ENCODE measurements at regions not wholly inside any gene's neighbourhood (a gene's known extent, or its start where the extent isn't known, plus 50 kb on each side); places are given as distances from the start of the nearest gene placed in this dataset.

GRCh38 chr10:9508606-9509005, 1454.1 kb downstream of the GATA3 start:
- H4K20me1 ChIP-seq (ENCODE audit: insufficient read depth), result no peaks in the 10 kb centered on the region
- no peak overlapping the region for H3K27ac ChIP-seq
- TF ChIP-seq EZH2 (IDR thresholded peaks at IDR 0.05; ENCODE audit: insufficient read depth, poor library complexity, severe bottlenecking) (no peak), EZH2phosphoT487 (IDR thresholded peaks at IDR 0.05; ENCODE audit: insufficient read depth, low read depth) (no peak)
- no peak overlapping the region for H2AFZ ChIP-seq
- no peak overlapping the region for H3K4me3 ChIP-seq
- H3K4me2 ChIP-seq (ENCODE audit: unreplicated experiment), result no peak overlapping the region
- H3K27me3 ChIP-seq (replicated peaks; ENCODE audit: insufficient read depth), result no peaks in the 10 kb centered on the region
- H3K9me3 ChIP-seq (ENCODE audit: low read depth), result no peaks in the 10 kb centered on the region
- DNase-seq, result no peak
- WGBS, 2 experiments (ENCODE audit: low coverage in 1 of 2, low lambda C conversion rate in 2 of 2, missing lambda C conversion rate in 2 of 2), result 1 to 3% methylated on average over 2 of the region's 2 CpGs
- no peaks in the 10 kb centered on the region for H3K4me1 ChIP-seq (ENCODE audit: insufficient read depth)
- H3K79me2 ChIP-seq (ENCODE audit: insufficient read depth), result no peaks in the 10 kb centered on the region
- no peaks in the 10 kb centered on the region for H3F3A ChIP-seq (ENCODE audit: insufficient read depth)
- H3K9ac ChIP-seq, result no peak overlapping the region
- no peaks in the 10 kb centered on the region for H3K9me2 ChIP-seq (ENCODE audit: insufficient read depth)
- H3K36me3 ChIP-seq (ENCODE audit: low read depth), result no peaks in the 10 kb centered on the region
- in situ Hi-C loops (cut with MboI), result no loop called here

GRCh38 chr10:9510626-9511025, 1456.1 kb downstream of the GATA3 start:
- Histone ChIP-seq H3K4me2 (ENCODE audit: unreplicated experiment) (no peak overlapping the region), H3K36me3 (ENCODE audit: low read depth) (no peaks in the 10 kb centered on the region), H3K4me1 (ENCODE audit: insufficient read depth) (no peaks in the 10 kb centered on the region), H3F3A (ENCODE audit: insufficient read depth) (no peaks in the 10 kb centered on the region), H3K79me2 (ENCODE audit: insufficient read depth) (no peaks in the 10 kb centered on the region), H3K4me3 (no peak overlapping the region), H2AFZ (no peak overlapping the region), H3K9me2 (ENCODE audit: insufficient read depth) (no peaks in the 10 kb centered on the region), H3K27me3 (replicated peaks; ENCODE audit: insufficient read depth) (no peaks in the 10 kb centered on the region), H3K9ac (no peak overlapping the region), H4K20me1 (ENCODE audit: insufficient read depth) (no peaks in the 10 kb centered on the region), H3K27ac (no peak overlapping the region), H3K9me3 (ENCODE audit: low read depth) (no peaks in the 10 kb centered on the region)
- in situ Hi-C loops (cut with MboI), result no loop called here
- WGBS, 2 experiments (ENCODE audit: low coverage in 1 of 2, low lambda C conversion rate in 2 of 2, missing lambda C conversion rate in 2 of 2), result 15 to 24% methylated on average over 3 of the region's 3 CpGs
- no peak for TF ChIP-seq EZH2 (IDR thresholded peaks at IDR 0.05; ENCODE audit: insufficient read depth, poor library complexity, severe bottlenecking)
- TF ChIP-seq EZH2phosphoT487 (IDR thresholded peaks at IDR 0.05; ENCODE audit: insufficient read depth, low read depth), result no peak
- DNase-seq, result no peak

DNA sequence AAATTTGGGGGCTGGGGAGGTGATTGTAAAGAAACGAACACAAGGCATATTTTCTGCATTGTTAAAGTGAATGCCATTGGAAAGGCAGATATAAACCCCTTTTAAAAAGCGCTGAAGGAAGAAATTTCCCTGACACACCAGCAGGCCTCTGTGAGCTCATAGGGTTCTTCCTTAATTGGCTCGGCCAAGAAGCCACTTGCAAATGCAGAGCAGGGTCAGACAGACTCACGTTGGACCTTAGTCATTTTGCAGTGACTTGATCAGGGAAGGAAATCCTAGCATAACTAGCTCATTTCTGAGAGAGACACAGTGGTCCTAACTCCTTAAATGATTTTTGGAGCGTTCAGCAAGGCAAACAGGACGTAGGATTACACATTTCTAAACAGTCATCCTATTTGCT, 1461.4 kb downstream of the GATA3 start:
- WGBS, 2 experiments (ENCODE audit: low coverage in 1 of 2, low lambda C conversion rate in 2 of 2, missing lambda C conversion rate in 2 of 2), result 7 to 8% methylated on average over 6 of the region's 6 CpGs
- Histone ChIP-seq H3K9me3 (ENCODE audit: low read depth) (no peaks in the 10 kb centered on the region), H3K4me3 (no peak overlapping the region), H2AFZ (no peak overlapping the region), H3K79me2 (ENCODE audit: insufficient read depth) (no peaks in the 10 kb centered on the region), H3K36me3 (ENCODE audit: low read depth) (no peaks in the 10 kb centered on the region), H3K4me1 (ENCODE audit: insufficient read depth) (no peaks in the 10 kb centered on the region), H3K27ac (no peak overlapping the region), H4K20me1 (ENCODE audit: insufficient read depth) (no peaks in the 10 kb centered on the region), H3K9ac (no peak overlapping the region), H3F3A (ENCODE audit: insufficient read depth) (no peaks in the 10 kb centered on the region), H3K9me2 (ENCODE audit: insufficient read depth) (no peaks in the 10 kb centered on the region), H3K4me2 (ENCODE audit: unreplicated experiment) (no peak overlapping the region), H3K27me3 (replicated peaks; ENCODE audit: insufficient read depth) (no peaks in the 10 kb centered on the region)
- no peak for TF ChIP-seq EZH2 (IDR thresholded peaks at IDR 0.05; ENCODE audit: insufficient read depth, poor library complexity, severe bottlenecking)
- no peak for TF ChIP-seq EZH2phosphoT487 (IDR thresholded peaks at IDR 0.05; ENCODE audit: insufficient read depth, low read depth)
- no peak for DNase-seq
- in situ Hi-C loops (cut with MboI), result no loop called here

- no peak overlapping the region for H2AFZ ChIP-seq
- H3K9me3 ChIP-seq (ENCODE audit: low read depth), result no peaks in the 10 kb centered on the region
- in situ Hi-C loops (cut with MboI), result no loop called here
- no peak for DNase-seq
- H3K9ac ChIP-seq, result no peak overlapping the region
- H3F3A ChIP-seq (ENCODE audit: insufficient read depth), result no peaks in the 10 kb centered on the region
- no peaks in the 10 kb centered on the region for H3K27me3 ChIP-seq (replicated peaks; ENCODE audit: insufficient read depth)
- no peaks in the 10 kb centered on the region for H4K20me1 ChIP-seq (ENCODE audit: insufficient read depth)
- H3K4me1 ChIP-seq (ENCODE audit: insufficient read depth), result no peaks in the 10 kb centered on the region
- H3K36me3 ChIP-seq (ENCODE audit: low read depth), result no peaks in the 10 kb centered on the region
- no peak overlapping the region for H3K27ac ChIP-seq
- no peak overlapping the region for H3K4me2 ChIP-seq (ENCODE audit: unreplicated experiment)
- H3K79me2 ChIP-seq (ENCODE audit: insufficient read depth), result no peaks in the 10 kb centered on the region
- TF ChIP-seq EZH2phosphoT487 (IDR thresholded peaks at IDR 0.05; ENCODE audit: insufficient read depth, low read depth) (no peak), EZH2 (IDR thresholded peaks at IDR 0.05; ENCODE audit: insufficient read depth, poor library complexity, severe bottlenecking) (no peak)
- WGBS, 2 experiments (ENCODE audit: low coverage in 1 of 2, low lambda C conversion rate in 2 of 2, missing lambda C conversion rate in 2 of 2), result 19 to 24% methylated on average over 4 of the region's 4 CpGs
- no peak overlapping the region for H3K4me3 ChIP-seq
- no peaks in the 10 kb centered on the region for H3K9me2 ChIP-seq (ENCODE audit: insufficient read depth)
These were observed 1481.3 kb downstream of the GATA3 start for GRCh38 chr10:9535744-9536143.

DNA sequence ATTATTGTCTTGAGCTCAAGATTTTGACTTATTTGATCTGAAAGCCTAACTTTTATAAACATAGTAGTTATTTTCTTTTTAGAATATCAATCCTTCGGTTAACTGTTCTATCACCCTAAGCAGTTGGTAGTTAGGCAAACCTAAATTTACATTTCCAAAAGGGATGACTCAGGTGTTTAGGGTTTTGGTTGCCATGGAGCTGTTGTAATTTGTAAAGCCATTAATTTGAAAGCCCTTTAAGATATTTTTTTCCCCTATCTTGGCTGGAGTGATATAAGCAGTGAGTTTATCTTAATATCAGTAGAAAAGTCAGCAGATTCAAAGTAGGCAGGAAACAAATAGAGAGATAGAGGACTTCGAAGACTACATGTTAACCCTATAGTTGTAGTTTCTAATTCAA, 1472.6 kb upstream of the CELF2 start:
- Histone ChIP-seq H4K20me1 (ENCODE audit: insufficient read depth) (no peaks in the 10 kb centered on the region), H3K9me2 (ENCODE audit: insufficient read depth) (no peaks in the 10 kb centered on the region), H3K79me2 (ENCODE audit: insufficient read depth) (no peaks in the 10 kb centered on the region), H3F3A (ENCODE audit: insufficient read depth) (no peaks in the 10 kb centered on the region), H3K27me3 (replicated peaks; ENCODE audit: insufficient read depth) (no peaks in the 10 kb centered on the region), H3K4me3 (no peak overlapping the region), H2AFZ (no peak overlapping the region), H3K9ac (no peak overlapping the region), H3K36me3 (ENCODE audit: low read depth) (no peaks in the 10 kb centered on the region), H3K4me1 (ENCODE audit: insufficient read depth) (no peaks in the 10 kb centered on the region), H3K9me3 (ENCODE audit: low read depth) (no peaks in the 10 kb centered on the region), H3K4me2 (ENCODE audit: unreplicated experiment) (no peak overlapping the region), H3K27ac (no peak overlapping the region)
- WGBS, 2 experiments (ENCODE audit: low coverage in 1 of 2, low lambda C conversion rate in 2 of 2, missing lambda C conversion rate in 2 of 2), result 23 to 25% methylated on average over 2 of the region's 2 CpGs
- DNase-seq, result no peak
- in situ Hi-C loops (cut with MboI), result no loop called here
- no peak for TF ChIP-seq EZH2phosphoT487 (IDR thresholded peaks at IDR 0.05; ENCODE audit: insufficient read depth, low read depth)
- TF ChIP-seq EZH2 (IDR thresholded peaks at IDR 0.05; ENCODE audit: insufficient read depth, poor library complexity, severe bottlenecking), result no peak
